ENCODE measurements at regions not wholly inside any gene's neighbourhood (a gene's known extent, or its start where the extent isn't known, plus 50 kb on each side); places are given as distances from the start of the nearest gene placed in this dataset.
A peak's percentile ranks its signal among the peaks of the same experiment; 100 is the strongest.

GRCh38 chr1:56395776-56396175, 183.6 kb downstream of the PLPP3 start:
- DNase-seq (ENCODE audit: low read depth in 3 of 3, low spot score in 2 of 3) = no peak

- DNase-seq (ENCODE audit: low read depth in 3 of 3, low spot score in 2 of 3) = no peak
Measured at GRCh38 chr1:56394298-56394697, 185.1 kb downstream of the PLPP3 start.

- DNase-seq (ENCODE audit: low read depth in 3 of 3, low spot score in 2 of 3) = no peak
Measured at GRCh38 chr1:56390934-56391731, 188.2 kb downstream of the PLPP3 start.

- peak in 1 of 3 donors; percentile 23 for DNase-seq (ENCODE audit: low read depth in 3 of 3, low spot score in 2 of 3)
Measured at GRCh38 chr1:56390232-56390867, 189.0 kb downstream of the PLPP3 start.

- DNase-seq (ENCODE audit: low read depth in 3 of 3, low spot score in 2 of 3) = no peak
Measured at GRCh38 chr1:56389813-56390212, 189.6 kb downstream of the PLPP3 start.

GRCh38 chr1:56387071-56387740, 192.2 kb downstream of the PLPP3 start:
- DNase-seq (ENCODE audit: low read depth in 3 of 3, low spot score in 2 of 3) = no peak

GRCh38 chr1:56385314-56385713, 194.0 kb downstream of the PLPP3 start:
- no peak for DNase-seq (ENCODE audit: low read depth in 3 of 3, low spot score in 2 of 3)

GRCh38 chr1:56382929-56383328, 196.4 kb downstream of the PLPP3 start:
- DNase-seq (ENCODE audit: low read depth in 3 of 3, low spot score in 2 of 3) = no peak

- DNase-seq (ENCODE audit: low read depth in 3 of 3, low spot score in 2 of 3) = no peak
Measured at GRCh38 chr1:56380531-56380930, 198.8 kb downstream of the PLPP3 start.

- DNase-seq (ENCODE audit: low read depth in 3 of 3, low spot score in 2 of 3) = peak in 2 of 3 donors; percentile 27 to 44
Measured at GRCh38 chr1:56378341-56379070, 200.9 kb downstream of the PLPP3 start.

GRCh38 chr1:56377431-56377830, 201.9 kb downstream of the PLPP3 start:
- DNase-seq (ENCODE audit: low read depth in 3 of 3, low spot score in 2 of 3) = no peak

- DNase-seq (ENCODE audit: low read depth in 3 of 3, low spot score in 2 of 3) = no peak
Measured at GRCh38 chr1:56376188-56376984, 203.0 kb downstream of the PLPP3 start.

GRCh38 chr1:56375326-56375804, 204.0 kb downstream of the PLPP3 start:
- no peak for DNase-seq (ENCODE audit: low read depth in 3 of 3, low spot score in 2 of 3)

GRCh38 chr1:56374026-56374974, 205.1 kb downstream of the PLPP3 start:
- no peak for DNase-seq (ENCODE audit: low read depth in 3 of 3, low spot score in 2 of 3)

GRCh38 chr1:56370513-56370912, 208.8 kb downstream of the PLPP3 start:
- no peak for DNase-seq (ENCODE audit: low read depth in 3 of 3, low spot score in 2 of 3)

- no peak for DNase-seq (ENCODE audit: low read depth in 3 of 3, low spot score in 2 of 3)
Measured at GRCh38 chr1:56363007-56363770, 216.2 kb downstream of the PLPP3 start.

GRCh38 chr1:56360021-56360420, 219.3 kb downstream of the PLPP3 start:
- DNase-seq (ENCODE audit: low read depth in 3 of 3, low spot score in 2 of 3) = no peak

- no peak for DNase-seq (ENCODE audit: low read depth in 3 of 3, low spot score in 2 of 3)
Measured at GRCh38 chr1:56359056-56359455, 220.3 kb downstream of the PLPP3 start.

Measured in right renal cortex interstitium (tissue), 3 donors.